ENCODE measurements at regions not wholly inside any gene's neighbourhood (a gene's known extent, or its start where the extent isn't known, plus 50 kb on each side); places are given as distances from the start of the nearest gene placed in this dataset.

DNA sequence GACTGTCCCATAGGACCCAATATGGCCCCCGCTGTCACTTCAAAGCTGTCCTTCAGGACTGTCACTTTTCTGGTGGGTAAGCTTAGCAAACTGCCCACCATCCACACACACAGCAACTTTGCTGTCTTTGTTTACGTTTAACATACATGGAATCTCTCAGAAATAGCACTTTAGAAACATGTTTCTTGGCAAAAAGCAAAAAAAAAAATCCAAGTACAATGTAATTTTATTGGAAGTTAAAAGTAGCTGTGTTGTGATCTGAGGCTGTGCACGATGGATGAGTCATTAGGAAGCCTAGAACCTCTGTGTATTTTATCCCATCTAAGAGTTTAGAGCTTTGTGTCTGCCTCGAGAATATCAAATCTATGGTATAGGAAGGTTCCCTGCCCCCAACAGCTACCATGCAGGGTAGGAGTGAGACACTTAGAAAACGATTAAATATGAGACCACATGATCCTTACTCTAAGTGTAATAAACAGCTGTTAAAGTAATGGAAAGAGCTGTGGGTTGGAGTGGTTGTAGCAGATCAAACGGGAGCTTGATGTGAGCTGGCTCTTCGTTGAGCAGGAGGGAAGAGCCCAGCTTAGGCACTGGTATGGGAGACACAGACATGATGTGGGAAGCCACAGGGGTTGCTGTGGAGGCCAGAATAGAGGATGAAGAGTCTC is 119.5 kb downstream of the PLEKHG1 start:
- no peak for FAIRE-seq
- TF ChIP-seq, protein P1, sequence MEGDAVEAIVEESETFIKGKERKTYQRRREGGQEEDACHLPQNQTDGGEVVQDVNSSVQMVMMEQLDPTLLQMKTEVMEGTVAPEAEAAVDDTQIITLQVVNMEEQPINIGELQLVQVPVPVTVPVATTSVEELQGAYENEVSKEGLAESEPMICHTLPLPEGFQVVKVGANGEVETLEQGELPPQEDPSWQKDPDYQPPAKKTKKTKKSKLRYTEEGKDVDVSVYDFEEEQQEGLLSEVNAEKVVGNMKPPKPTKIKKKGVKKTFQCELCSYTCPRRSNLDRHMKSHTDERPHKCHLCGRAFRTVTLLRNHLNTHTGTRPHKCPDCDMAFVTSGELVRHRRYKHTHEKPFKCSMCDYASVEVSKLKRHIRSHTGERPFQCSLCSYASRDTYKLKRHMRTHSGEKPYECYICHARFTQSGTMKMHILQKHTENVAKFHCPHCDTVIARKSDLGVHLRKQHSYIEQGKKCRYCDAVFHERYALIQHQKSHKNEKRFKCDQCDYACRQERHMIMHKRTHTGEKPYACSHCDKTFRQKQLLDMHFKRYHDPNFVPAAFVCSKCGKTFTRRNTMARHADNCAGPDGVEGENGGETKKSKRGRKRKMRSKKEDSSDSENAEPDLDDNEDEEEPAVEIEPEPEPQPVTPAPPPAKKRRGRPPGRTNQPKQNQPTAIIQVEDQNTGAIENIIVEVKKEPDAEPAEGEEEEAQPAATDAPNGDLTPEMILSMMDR (IDR thresholded peaks at IDR 0.05; ENCODE audit: insufficient read depth, missing control alignments): no peak
- no peak for DNase-seq (ENCODE audit: insufficient read length, low spot score)

DNA sequence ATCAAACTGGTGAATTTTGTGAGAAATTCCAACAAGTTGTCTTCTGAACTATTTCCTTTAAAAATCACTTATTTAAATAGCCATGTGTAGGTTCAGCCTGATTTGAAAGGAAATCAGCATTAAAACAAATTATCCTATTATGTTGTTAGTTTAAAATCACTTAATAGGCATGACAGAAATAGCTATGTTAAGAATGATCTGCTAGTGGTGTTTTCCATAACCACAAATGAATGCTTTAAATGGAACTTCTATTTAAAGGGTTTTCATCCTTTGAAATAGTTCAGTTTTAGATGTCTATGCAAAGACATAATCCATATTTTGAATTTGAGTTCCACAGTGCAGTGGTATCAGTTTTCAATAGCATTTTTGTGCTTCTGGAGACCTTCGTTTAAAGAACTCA is 120.1 kb downstream of the PLEKHG1 start:
- DNase-seq (ENCODE audit: insufficient read length, low spot score) (no peak), FAIRE-seq (no peak)
- TF ChIP-seq, protein P1 (IDR thresholded peaks at IDR 0.05; ENCODE audit: insufficient read depth, missing control alignments): no peak

DNA sequence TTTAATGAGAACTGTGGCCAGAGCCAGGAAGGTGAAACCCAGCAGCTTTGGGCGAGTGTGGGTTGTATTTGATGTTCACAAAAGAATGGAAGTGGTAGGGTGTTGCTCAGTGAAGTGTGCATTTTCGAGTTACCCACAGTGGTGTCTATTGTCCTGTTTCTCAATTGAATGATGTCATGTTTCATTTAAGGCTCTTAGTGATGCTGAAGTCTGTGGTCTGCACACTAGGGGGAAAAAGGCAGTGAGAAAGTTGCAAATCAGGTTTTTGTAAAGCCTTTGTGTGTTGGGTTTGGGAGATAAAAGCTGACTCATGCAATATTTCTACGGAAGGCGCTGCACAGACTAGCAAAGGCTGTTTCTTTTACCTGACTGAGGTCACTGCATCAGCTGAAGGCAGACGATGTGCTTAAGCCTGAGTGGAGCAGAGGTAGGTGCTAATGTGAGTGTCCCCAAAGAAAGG is 121.1 kb downstream of the PLEKHG1 start:
- TF ChIP-seq, protein P1 (IDR thresholded peaks at IDR 0.05; ENCODE audit: insufficient read depth, missing control alignments): no peak
- FAIRE-seq: no peak
- DNase-seq (ENCODE audit: insufficient read length, low spot score): no peak

DNA sequence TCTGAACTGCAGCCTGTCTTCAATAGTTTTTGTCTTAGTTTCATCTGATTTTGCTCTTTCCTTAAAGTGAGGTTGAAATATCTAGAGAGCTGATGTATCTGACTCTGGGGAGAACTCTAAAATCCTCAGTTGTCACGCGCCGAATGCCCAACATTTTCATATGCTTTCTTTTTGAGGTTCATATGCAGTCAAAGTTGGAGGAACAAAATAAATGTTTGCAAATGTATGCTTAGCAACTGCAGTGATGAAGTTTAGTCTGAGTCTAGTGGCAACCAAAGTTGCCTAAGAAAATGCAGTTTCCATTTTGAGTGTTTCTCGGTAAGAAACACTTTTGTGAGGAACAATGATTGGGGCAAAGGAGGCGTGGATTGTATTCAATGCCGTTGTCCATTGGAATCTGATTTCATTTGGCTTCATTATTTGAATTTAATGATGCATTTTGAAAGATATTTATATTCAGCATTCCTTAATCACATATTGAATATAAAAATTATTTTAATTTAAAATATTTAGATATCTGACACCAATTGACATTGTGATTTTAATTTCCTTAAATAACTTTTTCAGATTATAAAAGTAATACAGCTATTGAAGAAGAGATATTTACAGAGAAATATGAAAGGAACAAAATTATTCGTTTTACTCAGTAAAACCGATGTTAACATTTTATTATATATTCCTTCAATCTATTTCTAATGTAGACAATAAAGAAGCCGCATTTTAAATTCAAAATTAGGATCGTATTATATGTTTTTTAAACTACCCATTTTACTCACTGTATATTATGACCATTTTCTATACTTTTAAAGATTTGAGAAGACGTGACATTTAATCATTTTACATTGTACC is 122.0 kb downstream of the PLEKHG1 start:
- TF ChIP-seq, protein P1 (IDR thresholded peaks at IDR 0.05; ENCODE audit: insufficient read depth, missing control alignments): no peak
- DNase-seq (ENCODE audit: insufficient read length, low spot score): no peak
- FAIRE-seq: no peak

DNA sequence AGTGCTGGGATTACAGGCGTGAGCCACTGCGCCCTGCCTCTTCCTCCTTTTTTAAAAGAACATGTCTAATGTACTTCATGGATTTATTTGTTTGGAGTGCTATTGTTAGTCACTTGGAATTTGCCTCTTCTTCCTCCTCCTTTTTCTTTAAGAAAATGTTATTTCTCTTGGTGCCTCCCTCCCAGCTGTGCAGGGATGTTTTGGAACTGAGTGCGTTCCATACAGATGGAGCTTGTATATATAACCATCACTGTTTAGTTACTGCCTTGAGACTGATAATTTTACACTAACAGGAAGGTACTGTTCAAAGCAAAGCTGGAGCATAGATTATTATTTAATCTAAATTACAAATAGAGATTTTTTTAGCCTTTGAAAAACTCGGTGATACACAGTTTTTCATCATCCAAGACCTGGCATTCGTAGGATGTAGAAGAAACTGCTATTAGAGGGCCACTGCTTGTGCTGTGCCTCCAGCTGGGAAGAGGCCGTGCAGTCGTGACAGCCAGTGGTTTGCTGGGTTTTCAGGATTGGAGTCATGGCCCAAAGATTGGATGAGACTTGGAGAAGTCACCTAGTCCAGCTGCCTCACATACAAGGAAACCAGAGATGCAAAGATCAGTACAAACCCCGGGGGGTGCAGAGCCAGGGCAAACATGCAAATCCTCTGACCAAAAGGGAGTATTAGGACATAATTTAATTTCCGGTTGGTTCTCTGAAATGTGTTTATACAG is 123.1 kb downstream of the PLEKHG1 start:
- FAIRE-seq: no peak
- TF ChIP-seq, protein P1 (IDR thresholded peaks at IDR 0.05; ENCODE audit: insufficient read depth, missing control alignments): no peak
- DNase-seq (ENCODE audit: insufficient read length, low spot score): no peak

DNA sequence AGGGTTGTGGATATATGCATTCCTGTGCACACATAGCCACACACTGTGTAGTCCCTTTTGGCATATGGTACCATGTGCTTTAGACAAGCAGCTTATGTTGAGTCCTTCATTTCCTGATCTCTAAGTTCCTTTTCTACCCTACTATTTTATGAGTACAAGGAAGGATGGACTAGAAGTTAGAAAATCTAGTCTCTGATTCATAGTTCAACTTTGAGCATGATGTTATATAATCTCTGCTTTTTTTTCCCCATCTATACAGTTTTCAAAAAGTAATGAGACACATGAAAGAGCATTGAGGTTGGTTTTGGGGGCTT is 123.6 kb downstream of the PLEKHG1 start:
- TF ChIP-seq, protein P1 (IDR thresholded peaks at IDR 0.05; ENCODE audit: insufficient read depth, missing control alignments): no peak
- FAIRE-seq (no peak), DNase-seq (ENCODE audit: insufficient read length, low spot score) (no peak)

Measured in D721Med (cell line).